Liver (tissue), 8 donors: ENCODE measurements at regions not wholly inside any gene's neighbourhood (a gene's known extent, or its start where the extent isn't known, plus 50 kb on each side); places are given as distances from the start of the nearest gene placed in this dataset.

Experiments
- DNase-seq: peaks from one replicate; pipeline ENCODE4 v3.0.0-alpha.2; 2017; ENCODE audit warnings: low spot score
- H3K27ac ChIP-seq, 2 donors: one replicate each; pipeline ENCODE4 v1.7.0; 2013; ENCODE audit warnings: inconsistent platforms in 2 of 2, low read length in 2 of 2, control low read depth in 1 of 2, low read depth in 1 of 2, mild to moderate bottlenecking in 1 of 2
- H3K27me3 ChIP-seq, 4 donors: one replicate each; pipeline versions ENCODE4 v1.6.1 to v1.7.0; 2013; ENCODE audit warnings: low read length in 3 of 4, inconsistent platforms in 1 of 4, mild to moderate bottlenecking in 1 of 4, moderate library complexity in 1 of 4; ENCODE audit not compliant: control insufficient read depth in 4 of 4, insufficient read depth in 4 of 4
- H3K36me3 ChIP-seq, 4 donors: one replicate each; pipeline versions ENCODE4 v1.6.1 to v1.7.0; 2013; ENCODE audit warnings: low read length in 3 of 4, mild to moderate bottlenecking in 3 of 4, low read depth in 1 of 4, moderate library complexity in 1 of 4; ENCODE audit not compliant: control insufficient read depth in 4 of 4, insufficient read depth in 3 of 4
- H3K4me1 ChIP-seq, 4 donors: one replicate each; pipeline versions ENCODE4 v1.6.1 to v1.7.0; 2013; ENCODE audit warnings: low read length in 3 of 4, mild to moderate bottlenecking in 3 of 4, moderate library complexity in 1 of 4; ENCODE audit not compliant: control insufficient read depth in 4 of 4, insufficient read depth in 4 of 4
- H3K4me3 ChIP-seq, 3 donors: one replicate each; pipeline versions ENCODE4 v1.6.1 to v1.7.0; 2013; ENCODE audit warnings: low read length in 3 of 3, control low read depth in 1 of 3, low read depth in 1 of 3, mild to moderate bottlenecking in 1 of 3
- H3K9ac ChIP-seq, 2 donors: one replicate each; pipeline ENCODE4 v1.7.0; 2013; ENCODE audit warnings: low read length in 2 of 2, mild to moderate bottlenecking in 2 of 2, moderate library complexity in 2 of 2, control low read depth in 1 of 2, low read depth in 1 of 2
- H3K9me3 ChIP-seq, 4 donors: one replicate each; pipeline versions ENCODE4 v1.6.1 to v1.7.0; 2013; ENCODE audit warnings: low read length in 3 of 4; ENCODE audit not compliant: control insufficient read depth in 4 of 4
- CTCF ChIP-seq: fragments of 150-350 bp; IDR thresholded peaks from 2 replicates; pipeline ENCODE4 v1.5.1; 2017; ENCODE audit warnings: improper control_type of control experiment, low read depth, low read length; ENCODE audit not compliant: missing input control
- EGR1 ChIP-seq, 2 donors: IDR thresholded peaks; 2 replicates each; pipeline ENCODE4 v1.6.1; 2016 to 2018; ENCODE audit warnings: antibody characterized with exemption in 2 of 2, low read depth in 2 of 2
- FOXA1 ChIP-seq: IDR thresholded peaks from 2 replicates; pipeline ENCODE4 v1.6.1; 2016; ENCODE audit warnings: antibody characterized with exemption
- FOXA2 ChIP-seq: IDR thresholded peaks from 2 replicates; pipeline ENCODE4 v1.6.1; 2016; ENCODE audit warnings: antibody characterized with exemption
- GABPA ChIP-seq, 2 donors: IDR thresholded peaks in 1 of 2; conservative IDR thresholded peaks in 1 of 2; 2 replicates each; pipeline ENCODE4 v1.6.1; 2016; ENCODE audit warnings: antibody characterized with exemption in 2 of 2, mild to moderate bottlenecking in 1 of 2, moderate library complexity in 1 of 2
- JUND ChIP-seq, 2 donors: IDR thresholded peaks; 2 replicates each; pipeline ENCODE4 v1.6.1; 2016; ENCODE audit warnings: antibody characterized with exemption in 2 of 2
- MAX ChIP-seq: IDR thresholded peaks from 2 replicates; pipeline ENCODE4 v1.6.1; 2016; ENCODE audit warnings: antibody characterized with exemption
- REST ChIP-seq: IDR thresholded peaks from 2 replicates; pipeline ENCODE4 v1.6.1; 2016; ENCODE audit warnings: antibody characterized with exemption, mild to moderate bottlenecking
- TAF1 ChIP-seq: conservative IDR thresholded peaks from 2 replicates; pipeline ENCODE4 v1.6.1; 2016; ENCODE audit warnings: antibody characterized with exemption, mild to moderate bottlenecking
- ZBTB33 ChIP-seq: IDR thresholded peaks from 2 replicates; pipeline ENCODE4 v1.6.1; 2016; ENCODE audit warnings: antibody characterized with exemption
- WGBS: extraction: QIAGEN DNeasy Blood & Tissue Kit; methylation state at CpG from one replicate; pipeline ENCODE4 v1.1.7; 2013; 5-methylcytosine and 5-hydroxymethylcytosine counted together
- donor health status: healthy.
- donor health status: healthy.
- donor health status: healthy.
- donor health status: healthy.
- donor health status: healthy.

- TF ChIP-seq JUND (IDR thresholded peaks at IDR 0.05): no peak
- TF ChIP-seq GABPA (IDR thresholded peaks at IDR 0.05 in 1 of 2, conservative IDR thresholded peaks at IDR 0.05 in 1 of 2): no peak
- no peak for TF ChIP-seq REST
- TF ChIP-seq MAX: no peak
- TF ChIP-seq TAF1: no peak
- TF ChIP-seq ZBTB33: no peak
- no peak for TF ChIP-seq FOXA1
- Histone ChIP-seq H3K36me3 (no peaks in the 10 kb centered on the region), H3K9me3 (no peaks in the 10 kb centered on the region), H3K27me3 (peaks cover 0 to 2% (median 0%) of the 10 kb centered on the region in 4 donors), H3K27ac (no peak overlapping the region), H3K4me1 (no peaks in the 10 kb centered on the region), H3K4me3 (no peak overlapping the region), H3K9ac (no peak overlapping the region)
- WGBS: 71% methylated on average over 1 of the region's 1 CpG
- no peak for DNase-seq
Observed at GRCh38 chr9:2377834-2378233, 243.8 kb upstream of the VLDLR start.

GRCh38 chr9:2378266-2378665 is 243.3 kb upstream of the VLDLR start:
- no peak for TF ChIP-seq EGR1 (IDR thresholded peaks at IDR 0.05; ENCODE audit: low read depth in 2 of 2)
- TF ChIP-seq TAF1: no peak
- no peak for TF ChIP-seq FOXA2
- no peak for TF ChIP-seq CTCF
- no peak for TF ChIP-seq MAX
- TF ChIP-seq REST: no peak
- Histone ChIP-seq H3K27me3 (peaks cover 0 to 2% (median 0%) of the 10 kb centered on the region in 4 donors), H3K27ac (no peak overlapping the region), H3K4me1 (no peaks in the 10 kb centered on the region), H3K9ac (no peak overlapping the region), H3K4me3 (no peak overlapping the region), H3K9me3 (no peaks in the 10 kb centered on the region), H3K36me3 (no peaks in the 10 kb centered on the region)
- 82% methylated on average over 3 of the region's 3 CpGs for WGBS
- no peak for DNase-seq
